EH (cell line): ENCODE measurements at regions not wholly inside any gene's neighbourhood (a gene's known extent, or its start where the extent isn't known, plus 50 kb on each side); places are given as distances from the start of the nearest gene placed in this dataset.

Source experiments
- DNase-seq: peaks from one replicate; pipeline ENCODE4 v3.0.0-alpha.2; 2015; ENCODE audit warnings: low read depth

DNA sequence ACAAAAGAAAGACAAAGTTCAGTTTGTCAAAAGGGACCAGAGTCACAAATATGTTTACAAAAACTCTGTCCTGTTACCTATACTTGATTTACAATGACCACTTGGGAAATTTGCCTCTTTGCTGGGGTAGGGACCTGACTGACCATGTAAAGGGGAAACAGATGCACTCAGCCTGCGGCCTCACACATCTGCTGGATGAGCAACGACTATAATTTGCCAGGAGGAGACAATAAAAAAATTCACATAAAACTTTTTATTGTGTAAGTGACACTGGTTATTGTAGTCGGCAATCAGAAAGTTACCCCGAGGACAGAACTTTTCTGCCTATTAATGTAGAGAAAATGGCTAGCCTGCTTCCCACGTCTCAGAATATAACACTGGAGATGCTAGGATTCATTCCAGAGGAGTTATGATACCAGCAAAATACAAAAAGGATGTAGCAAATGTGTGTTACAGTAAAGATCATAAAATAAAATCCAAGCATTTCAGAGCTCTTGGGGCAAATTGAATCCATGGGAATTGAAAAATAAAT lies 415.4 kb upstream of the SPTLC3 start:
- no peak for DNase-seq

GRCh38 chr20:12594410-12595088 lies 414.2 kb upstream of the SPTLC3 start:
- no peak for DNase-seq

GRCh38 chr20:12595841-12596240 lies 412.9 kb upstream of the SPTLC3 start:
- no peak for DNase-seq

DNA sequence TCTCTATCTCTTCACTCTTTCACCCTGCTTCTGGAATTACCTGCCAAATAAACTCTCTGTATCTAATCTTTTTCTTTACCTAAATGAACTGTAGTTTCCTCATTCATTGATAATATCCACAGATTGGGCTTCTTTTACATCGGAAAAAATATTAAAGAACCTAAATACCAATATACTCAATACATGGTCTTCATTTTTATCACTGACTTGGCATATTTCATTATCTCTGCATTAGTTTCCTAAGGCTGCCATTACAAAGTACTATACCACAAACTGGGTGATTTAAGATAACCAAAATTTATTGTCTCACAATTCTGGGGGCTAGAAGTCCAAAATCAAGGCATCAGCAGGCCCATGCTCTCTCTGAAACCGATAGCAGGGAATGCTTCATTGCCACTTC lies 411.9 kb upstream of the SPTLC3 start:
- no peak for DNase-seq

DNA sequence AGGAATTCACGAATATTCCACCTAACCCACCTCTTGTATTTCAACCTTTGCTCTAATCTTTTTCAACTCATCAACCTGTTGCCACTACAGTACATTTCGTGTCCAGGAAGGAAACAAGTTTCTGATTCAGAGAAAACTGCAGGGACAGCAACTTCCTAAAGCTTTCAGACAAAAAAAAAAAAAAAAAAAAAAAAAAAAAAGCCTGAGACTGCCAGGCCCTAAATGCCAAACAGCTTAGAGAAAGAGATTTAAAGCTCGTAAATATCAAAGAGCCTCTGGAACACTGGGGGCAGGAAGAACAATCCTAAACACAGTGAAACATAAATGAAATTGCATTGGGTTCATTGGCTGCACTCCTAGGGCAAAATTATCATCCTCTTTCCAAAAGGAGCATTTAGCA lies 411.2 kb upstream of the SPTLC3 start:
- DNase-seq: no peak

GRCh38 chr20:12598894-12599293 lies 409.9 kb upstream of the SPTLC3 start:
- no peak for DNase-seq

DNA sequence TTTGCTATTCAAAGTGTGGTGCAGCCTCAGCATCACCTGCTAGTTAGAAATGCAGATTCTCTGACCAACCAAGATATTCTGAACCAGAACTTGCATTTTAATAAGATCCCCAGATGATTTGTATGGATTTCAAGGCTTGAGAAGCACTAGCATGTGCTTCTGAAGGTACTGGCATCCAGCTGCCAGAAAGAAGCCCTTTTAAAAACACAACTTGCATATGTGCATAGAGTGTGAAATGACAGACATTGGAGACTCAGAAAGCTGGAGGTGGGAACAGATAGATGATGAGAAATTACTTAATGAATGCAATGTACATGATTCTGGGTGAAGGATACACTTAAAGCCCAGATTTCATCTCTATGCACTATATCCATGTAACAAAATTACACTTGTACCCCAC lies 409.3 kb upstream of the SPTLC3 start:
- DNase-seq: no peak

GRCh38 chr20:12605751-12606150 lies 403.0 kb upstream of the SPTLC3 start:
- no peak for DNase-seq

GRCh38 chr20:12610871-12611270 lies 397.9 kb upstream of the SPTLC3 start:
- no peak for DNase-seq

GRCh38 chr20:12614764-12615163 lies 394.0 kb upstream of the SPTLC3 start:
- DNase-seq: no peak

- no peak for DNase-seq
Measured at GRCh38 chr20:12617076-12617475, 391.7 kb upstream of the SPTLC3 start.

DNA sequence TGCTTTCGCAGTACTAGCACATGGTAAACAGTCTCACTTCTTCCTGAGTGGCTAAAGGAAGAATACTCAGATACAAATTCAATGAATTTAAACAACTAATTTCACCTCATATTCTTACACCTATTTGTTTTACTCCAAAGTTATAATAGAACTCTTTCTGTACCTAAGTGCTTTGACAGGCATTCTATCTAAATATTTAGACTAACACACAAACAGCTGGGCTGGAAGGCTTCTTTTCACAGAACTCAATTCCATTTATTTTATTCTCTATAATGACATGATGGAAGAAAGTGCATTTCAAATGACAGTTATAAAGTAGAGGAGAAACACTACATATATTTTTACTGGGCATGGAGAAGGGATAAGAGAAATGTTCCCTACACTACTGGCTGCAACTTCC lies 384.9 kb upstream of the SPTLC3 start:
- no peak for DNase-seq

GRCh38 chr20:12627485-12627884 lies 381.3 kb upstream of the SPTLC3 start:
- no peak for DNase-seq

- DNase-seq: no peak
Measured at GRCh38 chr20:12638633-12639312, 370.0 kb upstream of the SPTLC3 start.

DNA sequence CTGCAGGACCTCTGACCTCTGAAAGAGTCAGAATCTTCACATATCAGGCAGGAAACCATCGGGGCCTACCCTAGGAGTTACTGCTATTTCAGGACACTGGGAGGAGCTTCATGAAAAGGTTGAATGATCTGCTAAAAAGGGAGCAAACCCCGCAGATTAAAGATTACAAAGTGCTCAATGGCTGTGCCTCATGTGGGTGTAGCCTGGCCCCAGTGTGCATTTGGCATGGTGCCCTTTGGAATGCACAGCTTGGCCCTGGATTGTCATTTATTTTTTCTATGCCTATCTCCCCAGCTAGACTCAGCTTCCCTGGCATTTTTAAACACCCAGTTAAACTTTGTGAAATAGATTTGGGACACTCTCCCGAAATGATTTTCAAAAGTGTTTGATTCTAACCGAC lies 368.5 kb upstream of the SPTLC3 start:
- DNase-seq: no peak

DNA sequence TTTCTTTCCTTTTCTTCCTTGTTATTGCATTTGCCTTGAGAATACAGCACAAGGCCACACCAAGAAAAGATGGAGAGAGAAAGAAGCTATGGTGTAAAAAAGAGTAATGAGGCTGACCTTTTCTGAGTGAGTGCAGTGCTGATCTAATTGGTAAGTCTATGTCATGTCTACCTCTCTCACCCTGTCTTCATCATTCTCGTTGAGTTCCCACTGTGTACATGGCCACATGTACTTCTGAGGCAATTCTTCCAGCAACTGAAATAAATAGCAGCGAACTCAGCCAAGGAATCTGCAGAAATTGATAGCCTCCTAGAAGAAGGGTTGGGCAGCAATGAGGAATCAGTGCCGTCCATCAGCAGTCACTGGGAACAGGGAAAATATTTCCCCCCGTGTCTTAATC lies 367.2 kb upstream of the SPTLC3 start:
- DNase-seq: no peak

DNA sequence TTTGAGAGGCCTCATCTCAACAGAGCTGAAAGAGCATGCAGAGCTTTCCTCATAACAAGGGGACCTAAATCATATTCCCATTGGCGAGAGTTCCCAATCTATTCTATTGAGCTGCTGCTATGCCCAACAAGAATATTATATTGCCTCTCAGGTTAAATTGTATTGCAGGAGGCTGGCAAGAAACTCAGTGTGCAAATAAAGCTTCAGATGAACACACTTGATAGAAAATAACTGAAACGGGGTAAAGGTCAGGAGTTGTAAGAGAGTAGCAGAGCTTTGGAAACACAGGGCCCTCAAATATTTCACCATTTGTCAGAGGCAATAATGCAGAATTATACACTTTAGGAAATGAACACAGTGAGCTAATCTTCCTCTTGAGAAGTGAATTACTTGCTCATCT lies 364.3 kb upstream of the SPTLC3 start:
- no peak for DNase-seq

DNA sequence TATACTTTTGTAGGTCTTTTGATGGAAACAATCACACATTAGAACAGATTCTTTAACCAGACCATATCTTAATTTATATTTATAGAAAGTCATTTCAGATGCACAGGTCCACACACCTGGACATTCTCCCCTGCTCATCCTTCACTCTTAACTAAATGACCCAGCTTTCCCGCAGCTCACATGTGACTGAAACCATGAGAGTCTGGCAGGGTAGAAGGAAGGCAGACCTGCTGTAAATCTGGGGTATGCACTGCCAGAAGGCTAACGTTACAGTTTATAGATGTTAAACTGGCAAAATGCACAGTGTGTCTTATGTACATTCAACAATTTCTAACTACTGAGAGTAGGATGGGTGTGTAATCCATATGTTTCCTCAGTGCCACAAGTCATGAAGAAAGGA lies 359.5 kb upstream of the SPTLC3 start:
- DNase-seq: no peak

DNA sequence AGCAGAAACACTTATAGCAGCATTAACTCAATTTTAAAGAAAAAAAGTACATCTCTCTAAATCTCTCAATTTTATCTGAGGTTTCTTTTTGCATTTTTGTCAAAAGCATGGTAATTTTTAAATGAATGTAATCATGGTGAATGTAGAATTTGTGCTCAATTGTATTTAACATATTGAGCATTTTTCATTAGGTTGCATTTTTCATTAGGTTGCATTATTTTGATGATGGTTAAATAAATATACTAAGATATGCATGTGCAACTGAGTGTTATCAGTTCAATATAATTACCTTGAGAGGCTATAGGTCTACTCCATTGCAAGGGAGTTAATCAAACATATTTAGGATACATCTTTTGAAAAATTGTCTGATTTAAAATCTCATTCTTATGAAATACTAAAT lies 355.1 kb upstream of the SPTLC3 start:
- no peak for DNase-seq

- no peak for DNase-seq
Measured at GRCh38 chr20:12659942-12660341, 348.8 kb upstream of the SPTLC3 start.

DNA sequence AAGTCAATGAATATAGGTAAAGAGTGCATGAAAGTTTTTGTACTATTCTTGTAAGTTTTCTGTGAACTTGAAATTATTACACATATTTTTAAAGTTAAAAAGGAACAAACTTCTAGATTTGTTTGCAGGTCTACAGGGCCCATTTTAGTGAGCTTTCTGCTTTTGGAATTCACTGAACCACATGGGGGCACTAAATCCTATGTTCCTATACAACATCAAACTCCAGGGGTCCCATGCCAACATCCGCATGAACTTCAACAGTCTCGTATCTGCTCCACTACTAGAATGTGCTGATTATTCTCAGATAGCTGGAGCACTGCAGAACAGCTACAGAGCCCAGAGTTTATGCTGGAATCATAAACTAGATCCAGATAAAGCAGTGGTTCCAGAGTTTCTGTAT lies 347.9 kb upstream of the SPTLC3 start:
- DNase-seq: no peak

DNA sequence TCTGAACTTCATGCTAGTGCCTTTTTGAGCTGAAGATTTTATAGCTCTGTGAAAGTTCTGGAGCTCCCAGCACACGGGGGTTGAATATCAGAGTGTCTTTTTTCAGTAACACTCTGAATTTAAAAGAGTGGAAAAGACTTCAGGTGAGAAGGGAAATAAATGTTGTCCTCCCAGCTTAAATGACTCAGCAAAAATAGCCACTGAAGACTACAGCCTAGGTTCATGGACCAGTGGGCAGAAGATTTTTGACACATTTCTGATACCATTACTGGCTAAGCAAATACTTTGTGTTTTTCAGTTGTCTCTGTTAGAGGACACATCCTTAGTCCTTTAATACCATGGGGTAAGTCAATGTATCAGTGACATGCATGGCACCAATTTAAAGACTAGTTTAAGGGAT lies 338.5 kb upstream of the SPTLC3 start:
- DNase-seq: no peak

DNA sequence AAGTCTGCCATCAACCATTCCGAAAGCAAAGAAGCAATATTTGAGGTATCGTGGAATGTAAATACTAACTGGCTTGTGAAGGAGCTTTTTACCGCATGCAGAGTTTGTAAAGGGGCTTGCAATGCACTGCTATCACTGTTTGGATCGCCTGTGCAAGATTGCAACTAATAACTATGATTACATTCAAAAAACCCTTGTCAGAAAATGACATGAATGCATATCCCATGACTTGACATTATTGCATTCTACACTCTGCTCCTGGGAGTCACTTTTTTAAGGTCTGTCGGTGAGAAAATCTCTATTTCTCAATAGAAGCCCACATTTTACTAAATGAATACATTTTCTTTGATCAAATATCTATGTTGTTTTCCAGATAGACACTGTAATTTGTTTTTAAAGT lies 335.4 kb upstream of the SPTLC3 start:
- DNase-seq: no peak

DNA sequence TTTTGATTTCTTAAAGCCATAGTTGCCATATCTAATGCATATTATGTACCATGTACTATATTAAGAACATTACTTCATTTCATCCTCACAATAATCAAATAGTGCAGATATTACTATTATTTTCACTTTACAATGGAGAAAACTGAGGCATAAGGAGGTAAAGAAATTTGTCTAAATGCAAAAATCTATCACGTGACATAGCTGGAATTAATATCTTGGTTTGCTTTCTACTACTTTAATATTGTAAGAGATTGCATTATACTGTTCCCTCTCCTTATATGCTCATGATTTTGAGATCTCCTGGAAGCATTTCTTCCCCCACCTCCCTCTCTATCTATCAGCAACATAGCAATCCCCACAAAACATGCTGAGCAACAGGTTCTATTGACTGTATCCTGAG lies 330.8 kb upstream of the SPTLC3 start:
- DNase-seq: no peak
